C4-2B (cell line): ENCODE measurements at regions not wholly inside any gene's neighbourhood (a gene's known extent, or its start where the extent isn't known, plus 50 kb on each side); places are given as distances from the start of the nearest gene placed in this dataset.

Experiments used
- ZFX ChIP-seq: fragments of 450-650 bp; IDR thresholded peaks from 2 replicates; pipeline ENCODE4 v1.6.1; 2017
- TF ChIP-seq, protein P1 (sequence below): fragments of 450-650 bp; conservative IDR thresholded peaks from 2 replicates; pipeline ENCODE4 v1.5.1; 2017; ENCODE audit warnings: mild to moderate bottlenecking

DNA sequence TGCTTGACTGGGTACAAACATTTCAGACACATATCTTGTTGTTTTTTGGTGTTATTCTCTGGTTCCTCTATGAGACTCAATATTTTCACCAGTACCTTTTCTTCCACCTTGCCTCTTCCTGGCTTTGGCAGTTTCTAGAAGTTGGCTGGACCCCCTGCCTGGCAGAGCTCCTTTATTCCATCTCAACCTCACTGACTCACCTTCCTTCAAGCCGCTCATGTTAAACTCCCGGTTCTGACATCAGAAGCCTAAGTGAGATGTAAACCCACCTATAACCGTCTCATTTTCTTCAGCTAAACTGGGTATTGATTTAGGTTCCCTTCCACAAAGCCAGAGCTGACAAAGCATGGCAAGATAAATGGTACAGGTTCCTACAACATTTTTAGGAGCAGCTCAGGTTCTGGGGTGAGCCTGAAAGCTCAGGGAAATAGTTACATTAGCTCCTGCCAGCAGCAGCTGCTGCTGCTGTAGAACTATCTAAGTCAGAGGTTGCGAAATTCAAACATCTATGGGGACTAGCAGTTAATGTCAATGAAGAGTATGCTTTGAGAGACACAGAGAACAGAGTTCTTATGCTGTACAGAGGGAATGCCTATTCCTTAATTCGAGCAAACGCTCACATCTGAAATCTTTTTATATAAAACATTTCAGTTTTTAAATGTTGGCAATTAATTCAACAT lies 197.1 kb upstream of the NR3C1 start:
- TF ChIP-seq, protein P1, sequence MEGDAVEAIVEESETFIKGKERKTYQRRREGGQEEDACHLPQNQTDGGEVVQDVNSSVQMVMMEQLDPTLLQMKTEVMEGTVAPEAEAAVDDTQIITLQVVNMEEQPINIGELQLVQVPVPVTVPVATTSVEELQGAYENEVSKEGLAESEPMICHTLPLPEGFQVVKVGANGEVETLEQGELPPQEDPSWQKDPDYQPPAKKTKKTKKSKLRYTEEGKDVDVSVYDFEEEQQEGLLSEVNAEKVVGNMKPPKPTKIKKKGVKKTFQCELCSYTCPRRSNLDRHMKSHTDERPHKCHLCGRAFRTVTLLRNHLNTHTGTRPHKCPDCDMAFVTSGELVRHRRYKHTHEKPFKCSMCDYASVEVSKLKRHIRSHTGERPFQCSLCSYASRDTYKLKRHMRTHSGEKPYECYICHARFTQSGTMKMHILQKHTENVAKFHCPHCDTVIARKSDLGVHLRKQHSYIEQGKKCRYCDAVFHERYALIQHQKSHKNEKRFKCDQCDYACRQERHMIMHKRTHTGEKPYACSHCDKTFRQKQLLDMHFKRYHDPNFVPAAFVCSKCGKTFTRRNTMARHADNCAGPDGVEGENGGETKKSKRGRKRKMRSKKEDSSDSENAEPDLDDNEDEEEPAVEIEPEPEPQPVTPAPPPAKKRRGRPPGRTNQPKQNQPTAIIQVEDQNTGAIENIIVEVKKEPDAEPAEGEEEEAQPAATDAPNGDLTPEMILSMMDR = no peak
- TF ChIP-seq ZFX = no peak
